Right lobe of liver (tissue), 6 donors: ENCODE measurements at regions not wholly inside any gene's neighbourhood (a gene's known extent, or its start where the extent isn't known, plus 50 kb on each side); places are given as distances from the start of the nearest gene placed in this dataset.

ENCODE experiments used
- ATAC-seq, 4 donors: fragments of 200-7000 bp; cut with Tn5 transposase; one replicate each; pipeline ENCODE4 v1.9.1; 2020; ENCODE audit warnings: mild to moderate bottlenecking in 4 of 4, moderate library complexity in 4 of 4
- DNase-seq, 3 donors: peaks; one replicate each; pipeline ENCODE4 v3.0.0-alpha.2; 2020
- H3K27ac ChIP-seq, 3 donors: fragments of 200-600 bp; one replicate each; pipeline ENCODE4 v1.8.0; 2022
- H3K27me3 ChIP-seq, 2 donors: fragments of 200-600 bp; one replicate each; pipeline ENCODE4 v1.8.0; 2022
- H3K36me3 ChIP-seq, 4 donors: fragments of 200-600 bp; sonication (generic) in 1 of 4; one replicate each; pipeline versions ENCODE4 v1.5.1 to v1.8.0; 2017 to 2022; ENCODE audit warnings: control low read depth in 1 of 4
- H3K4me1 ChIP-seq, 4 donors: fragments of 200-600 bp; sonication (generic) in 1 of 4; one replicate each; pipeline versions ENCODE4 v1.5.1 to v1.8.0; 2017 to 2022; ENCODE audit warnings: control low read depth in 1 of 4
- H3K4me3 ChIP-seq, 3 donors: fragments of 200-600 bp; one replicate each; pipeline ENCODE4 v1.8.0; 2022
- H3K9me3 ChIP-seq, 4 donors: fragments of 200-600 bp; sonication (generic) in 1 of 4; one replicate each; pipeline versions ENCODE4 v1.5.1 to v1.8.0; 2017 to 2022; ENCODE audit warnings: control low read depth in 1 of 4
- CTCF ChIP-seq, 4 donors: fragments of 200-600 bp in 3 of 4; fragments of 450-650 bp in 1 of 4; IDR thresholded peaks; one replicate each; pipeline versions ENCODE4 v1.5.1 to v1.8.0; 2016 to 2022; ENCODE audit warnings: antibody characterized with exemption in 4 of 4, mild to moderate bottlenecking in 2 of 4
- POLR2A ChIP-seq: fragments of 450-650 bp; IDR thresholded peaks from one replicate; pipeline ENCODE4 v1.6.1; 2017; ENCODE audit warnings: antibody characterized with exemption, mild to moderate bottlenecking
- WGBS: methylation state at CpG from one replicate; pipeline ENCODE4 v1.1.6; 2018; ENCODE audit warnings: low coverage, low lambda C conversion rate; ENCODE audit not compliant: insufficient coverage; ENCODE audit errors: missing lambda C conversion rate; 5-methylcytosine and 5-hydroxymethylcytosine counted together
- intact Hi-C, 2 donors: fragments of 100-400 bp; cut with DNase I; formaldehyde crosslinking; loops; one replicate each; pipeline versions ENCODE4 v1.11.2 to v1.14.1; 2022
- donor health status: DM: no; HTN: yes; CAD: no.
- donor health status: DM: no; HTN: no; CAD: no.
- donor health status: DM: no; HTN: no; CAD: no.
- donor health status: DM: no; HTN: yes; CAD: no.
- donor health status: DM: no; HTN: yes; CAD: no.

- no peak for DNase-seq
- TF ChIP-seq POLR2A = no peak
- no peak for TF ChIP-seq CTCF (IDR thresholded peaks at IDR 0.05)
- intact Hi-C loops = no loop called here
- Histone ChIP-seq H3K4me1 (no peaks in the 10 kb centered on the region), H3K9me3 (no peaks in the 10 kb centered on the region), H3K36me3 (no peaks in the 10 kb centered on the region), H3K27me3 (no peaks in the 10 kb centered on the region), H3K4me3 (no peak overlapping the region), H3K27ac (no peak overlapping the region)
- WGBS = 45% methylated on average over 2 of the region's 2 CpGs
- ATAC-seq = no peak
Observed at GRCh38 chr12:118855858-118856257, 125.5 kb upstream of the SRRM4 start.

GRCh38 chr12:118866346-118866745, 115.0 kb upstream of the SRRM4 start:
- ATAC-seq (no peak), DNase-seq (no peak)
- TF ChIP-seq POLR2A = no peak
- TF ChIP-seq CTCF (IDR thresholded peaks at IDR 0.05) = no peak
- H3K9me3 ChIP-seq = no peaks in the 10 kb centered on the region
- H3K4me1 ChIP-seq = no peaks in the 10 kb centered on the region
- H3K4me3 ChIP-seq = no peak overlapping the region
- no peaks in the 10 kb centered on the region for H3K36me3 ChIP-seq
- intact Hi-C loops = no loop called here
- WGBS = 15% methylated on average over 3 of the region's 3 CpGs
- no peak overlapping the region for H3K27ac ChIP-seq
- H3K27me3 ChIP-seq = no peaks in the 10 kb centered on the region

DNA sequence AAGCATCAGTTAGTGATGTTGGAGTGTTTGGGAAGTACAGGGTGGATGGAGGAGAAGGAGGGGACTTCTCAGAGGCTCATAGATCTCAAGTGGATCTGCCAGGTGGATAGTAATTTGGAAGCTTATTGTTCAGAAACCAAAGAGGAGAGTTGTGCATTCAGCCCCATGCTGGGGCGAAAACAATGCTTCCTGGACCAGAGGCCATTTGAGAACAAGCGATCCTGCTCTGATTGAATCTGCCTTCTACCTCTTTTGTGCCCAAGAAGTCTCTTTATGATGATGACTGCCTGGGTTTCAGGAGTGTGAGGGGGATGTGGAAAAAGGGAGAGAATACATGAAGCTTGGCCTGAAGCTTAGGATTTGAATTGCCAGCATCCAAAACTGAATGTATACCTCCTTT, 110.8 kb upstream of the SRRM4 start:
- no peak for TF ChIP-seq CTCF (IDR thresholded peaks at IDR 0.05)
- TF ChIP-seq POLR2A = no peak
- DNase-seq (no peak), ATAC-seq (no peak)
- 38% methylated on average over 2 of the region's 2 CpGs for WGBS
- H3K27ac ChIP-seq = no peak overlapping the region
- H3K4me3 ChIP-seq = no peak overlapping the region
- intact Hi-C loops = no loop called here
- no peaks in the 10 kb centered on the region for H3K9me3 ChIP-seq
- no peaks in the 10 kb centered on the region for H3K36me3 ChIP-seq
- no peaks in the 10 kb centered on the region for H3K27me3 ChIP-seq
- H3K4me1 ChIP-seq = no peaks in the 10 kb centered on the region

GRCh38 chr12:118874698-118875548, 106.4 kb upstream of the SRRM4 start:
- Histone ChIP-seq H3K9me3 (no peaks in the 10 kb centered on the region), H3K4me1 (no peaks in the 10 kb centered on the region), H3K4me3 (no peak overlapping the region), H3K27ac (no peak overlapping the region), H3K36me3 (no peaks in the 10 kb centered on the region), H3K27me3 (no peaks in the 10 kb centered on the region)
- no peak for DNase-seq
- TF ChIP-seq CTCF (IDR thresholded peaks at IDR 0.05) (no peak), POLR2A (no peak)
- 18% methylated on average over 6 of the region's 6 CpGs for WGBS
- intact Hi-C loops = no loop called here
- no peak for ATAC-seq
